NCI-H146 (cell line): ENCODE measurements at regions not wholly inside any gene's neighbourhood (a gene's known extent, or its start where the extent isn't known, plus 50 kb on each side); places are given as distances from the start of the nearest gene placed in this dataset.

Source experiments
- DNase-seq: peaks from one replicate; lab custom pipeline; 2025; lab: John Stamatoyannopoulos, UW

DNA sequence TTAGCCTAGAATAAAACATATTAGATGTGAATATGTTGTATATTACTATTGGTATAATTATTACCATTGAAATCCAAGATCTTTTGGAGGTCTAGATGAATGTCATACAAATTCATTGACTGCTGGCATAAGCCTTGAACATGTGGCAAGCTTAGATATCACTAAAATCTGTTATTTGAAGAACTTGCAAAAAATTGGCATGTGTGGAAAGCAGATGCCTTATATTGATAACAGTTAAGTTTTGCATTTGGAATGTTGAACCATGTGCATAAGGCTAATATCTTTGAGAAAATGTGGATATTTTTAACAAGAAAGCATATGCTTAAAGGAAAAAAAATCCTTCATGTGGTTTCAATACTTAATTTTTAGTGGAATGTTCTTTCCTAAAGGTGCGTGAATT is 203.6 kb upstream of the PRICKLE1 start:
- DNase-seq = no peak

DNA sequence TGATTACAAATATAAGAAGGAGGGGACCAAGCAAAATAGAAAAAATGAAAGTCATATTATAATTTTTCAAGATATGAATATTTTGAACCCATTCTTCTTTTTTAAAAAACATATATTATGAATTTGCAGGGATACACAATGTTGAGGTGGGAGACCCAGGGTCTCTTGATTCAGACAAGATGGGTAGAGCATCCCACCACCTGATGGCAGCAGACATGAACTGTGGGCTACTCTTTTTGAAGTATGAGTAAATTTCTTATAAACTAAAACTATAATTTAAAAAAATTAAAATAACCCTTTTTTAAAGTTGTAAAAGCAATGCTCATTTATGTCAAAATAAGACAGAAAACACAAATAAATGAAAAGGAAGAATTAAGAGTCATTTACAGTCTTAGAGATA is 202.7 kb upstream of the PRICKLE1 start:
- no peak for DNase-seq

DNA sequence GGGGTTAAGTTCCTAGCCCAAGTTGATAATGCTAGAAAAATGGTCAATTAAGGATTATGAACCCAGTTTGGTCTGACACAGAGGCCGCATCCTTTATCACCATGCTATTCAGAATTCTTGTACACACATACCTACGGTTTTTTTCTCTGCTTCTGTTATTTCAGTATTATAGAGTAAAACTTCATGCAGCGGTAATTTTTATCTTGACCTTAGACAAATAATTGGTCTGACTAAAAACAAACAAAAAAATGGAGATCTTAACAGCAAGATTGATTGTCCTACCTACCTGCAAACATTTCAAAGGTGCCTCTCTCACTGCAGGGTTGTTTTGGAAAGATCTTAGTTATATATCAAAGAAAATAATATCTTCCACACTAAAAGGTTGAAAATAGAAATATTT is 201.9 kb upstream of the PRICKLE1 start:
- no peak for DNase-seq

DNA sequence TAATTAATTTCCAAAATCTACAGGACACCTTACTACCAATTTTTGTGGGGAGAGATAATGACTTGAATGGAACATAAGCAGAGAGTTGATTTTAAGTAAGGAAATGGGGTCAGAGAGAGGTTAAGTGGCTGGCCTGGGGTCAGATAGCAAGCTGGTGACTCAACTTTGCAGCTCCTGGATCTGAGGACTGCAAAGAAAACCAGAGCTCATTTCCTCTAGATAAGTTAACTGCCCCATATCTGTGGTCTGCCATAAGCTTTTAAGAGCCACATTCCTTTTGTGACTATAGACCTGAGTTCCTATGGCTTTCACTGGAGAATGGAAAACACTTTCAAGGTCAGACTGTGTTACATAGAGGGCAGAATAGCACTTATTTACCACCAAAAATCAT is 201.2 kb upstream of the PRICKLE1 start:
- DNase-seq = no peak

DNA sequence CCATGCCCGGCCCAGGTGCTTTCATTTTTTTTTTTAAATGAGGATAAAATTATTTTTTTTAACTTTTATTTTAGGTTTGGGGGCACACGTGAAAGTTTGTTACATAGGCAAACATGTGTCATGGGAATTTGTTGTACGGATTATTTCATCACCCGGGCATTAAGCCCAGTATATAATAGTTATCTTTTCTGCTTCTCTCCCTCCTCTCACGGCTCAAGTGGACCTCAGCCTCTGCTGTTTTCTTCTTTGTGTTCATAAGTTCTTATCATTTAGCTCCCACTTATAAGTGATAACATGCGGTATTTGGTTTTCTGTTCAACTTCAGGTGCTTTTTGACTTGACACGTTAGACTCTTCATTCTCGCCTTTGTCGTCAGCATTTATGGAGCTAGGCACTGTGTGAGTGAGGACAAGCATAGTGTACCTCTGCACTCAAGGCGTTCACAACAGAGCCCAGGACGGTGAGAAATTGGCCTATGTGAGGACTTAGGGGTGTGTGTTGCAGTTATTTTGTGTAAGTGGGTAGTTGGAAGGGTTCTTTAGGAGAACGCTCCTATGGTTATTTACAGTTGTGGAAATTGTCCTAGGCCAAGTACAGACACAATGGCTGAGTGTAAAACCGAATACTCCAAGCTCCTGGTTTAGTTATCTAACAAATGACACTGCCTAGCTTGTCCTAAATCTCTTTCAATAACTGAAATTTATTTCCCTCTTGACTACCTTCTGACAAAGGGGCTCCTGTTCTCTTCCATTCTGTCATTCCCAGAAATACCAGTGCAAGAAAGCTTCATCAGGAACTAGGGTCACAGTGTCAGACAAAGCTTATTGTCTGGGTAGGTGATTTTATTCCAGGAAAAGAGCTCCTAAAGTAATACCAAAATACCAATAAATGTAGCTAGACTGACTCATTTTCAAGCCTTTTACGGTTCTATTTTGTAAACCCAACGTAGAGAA is 200.5 kb upstream of the PRICKLE1 start:
- no peak for DNase-seq

DNA sequence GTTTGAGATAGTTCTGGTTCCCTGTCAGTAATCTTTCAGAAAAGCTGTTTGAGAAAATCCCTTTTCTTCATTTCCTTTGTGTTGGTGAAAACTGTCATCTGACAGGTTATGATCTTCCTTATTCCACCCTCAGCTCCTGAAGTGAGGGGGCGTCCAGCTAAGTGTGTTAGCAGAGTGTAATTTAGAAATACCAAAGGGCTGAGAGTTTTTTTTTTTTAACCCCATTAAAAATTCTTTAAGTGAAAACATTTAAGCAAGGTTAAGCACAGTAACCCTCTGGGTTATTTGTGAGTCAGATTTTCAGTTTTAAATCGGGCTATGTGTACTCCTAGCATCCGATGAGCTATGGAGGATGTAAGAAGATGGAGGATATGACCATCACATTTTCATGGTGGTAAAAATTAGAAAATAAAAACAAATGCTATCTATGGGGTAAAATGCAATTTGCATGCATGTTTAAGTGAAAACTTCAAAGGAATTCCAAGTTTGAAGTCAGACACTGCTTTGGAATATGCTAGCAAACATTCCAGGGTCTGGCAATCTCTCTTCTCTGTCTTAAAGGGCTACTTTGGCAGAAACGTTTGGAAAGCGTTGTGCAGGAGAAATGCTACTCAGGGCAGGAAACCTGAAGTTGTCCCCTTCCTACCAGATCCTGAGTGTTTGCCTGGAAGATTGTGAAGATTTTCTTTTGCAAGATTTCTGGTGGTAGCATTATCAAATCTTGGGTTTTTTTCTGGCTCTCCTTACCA is 197.0 kb upstream of the PRICKLE1 start:
- no peak for DNase-seq

DNA sequence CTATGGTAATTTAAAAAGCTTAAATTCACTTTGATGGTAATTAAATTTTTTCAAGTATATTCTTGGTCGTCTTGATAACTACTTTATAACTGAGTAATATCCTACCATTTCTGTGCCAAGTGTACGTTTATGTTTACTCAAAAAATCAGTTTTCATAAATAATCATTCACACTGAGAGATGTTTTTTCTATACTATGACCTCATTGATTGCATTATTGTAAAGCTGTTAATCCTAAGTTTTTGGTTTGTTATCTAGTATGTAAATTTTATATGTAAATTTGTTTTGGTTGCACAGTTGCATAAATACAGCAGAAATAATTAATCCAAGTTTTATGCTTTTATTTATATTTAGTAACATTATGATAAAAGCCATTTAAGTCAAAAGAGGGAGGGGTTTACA is 196.4 kb upstream of the PRICKLE1 start:
- no peak for DNase-seq

DNA sequence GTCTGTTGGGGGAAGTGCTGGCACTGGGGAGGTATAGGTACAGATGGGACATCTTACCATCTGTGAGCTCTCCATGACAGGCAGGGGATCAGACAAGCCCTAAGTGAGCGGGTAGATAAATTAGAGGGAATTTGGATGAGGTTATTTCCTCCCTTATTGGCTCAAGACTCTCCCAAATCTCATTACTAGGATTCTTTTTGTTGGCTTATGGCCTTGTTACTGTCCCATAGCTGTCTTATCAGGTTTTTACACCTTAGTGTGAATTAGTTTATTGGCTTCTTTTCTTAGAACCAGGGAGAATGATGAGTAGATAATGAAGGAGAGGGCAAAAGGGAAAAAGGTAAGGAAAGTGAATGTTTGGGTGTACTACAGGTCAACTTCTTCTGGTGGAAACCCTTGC is 191.1 kb upstream of the PRICKLE1 start:
- DNase-seq = no peak

DNA sequence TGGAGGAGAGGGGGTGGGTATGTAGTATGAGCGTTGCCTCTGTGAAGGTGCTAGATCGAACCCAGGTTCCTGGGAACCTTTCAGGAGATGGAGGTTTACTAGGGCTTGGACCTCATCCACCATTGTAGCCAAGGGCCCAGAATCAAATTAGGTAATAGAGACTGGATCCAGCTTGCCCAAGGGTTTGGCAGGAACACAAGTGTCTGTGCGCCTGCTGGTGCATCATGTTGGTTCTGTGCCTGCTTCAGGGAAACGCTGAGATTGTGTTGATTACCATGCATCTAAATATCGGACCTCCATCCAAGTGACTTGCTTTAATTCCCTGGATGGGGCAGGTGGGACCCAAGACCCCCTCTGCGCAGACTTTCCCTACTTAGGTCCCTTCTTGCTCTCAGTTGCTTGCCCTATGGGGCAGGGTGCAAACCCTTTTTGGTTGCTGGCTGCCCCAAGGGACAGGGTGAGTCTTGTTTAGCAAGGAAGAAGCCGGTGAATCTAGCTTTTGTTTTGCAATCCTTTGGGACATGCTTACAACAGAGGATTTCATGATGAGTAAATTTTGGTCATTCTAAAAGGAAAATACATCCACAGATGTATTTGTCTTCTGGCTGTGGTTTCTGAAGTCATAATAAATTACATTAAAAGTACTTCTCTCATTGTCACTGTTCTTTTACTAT is 189.8 kb upstream of the PRICKLE1 start:
- no peak for DNase-seq

DNA sequence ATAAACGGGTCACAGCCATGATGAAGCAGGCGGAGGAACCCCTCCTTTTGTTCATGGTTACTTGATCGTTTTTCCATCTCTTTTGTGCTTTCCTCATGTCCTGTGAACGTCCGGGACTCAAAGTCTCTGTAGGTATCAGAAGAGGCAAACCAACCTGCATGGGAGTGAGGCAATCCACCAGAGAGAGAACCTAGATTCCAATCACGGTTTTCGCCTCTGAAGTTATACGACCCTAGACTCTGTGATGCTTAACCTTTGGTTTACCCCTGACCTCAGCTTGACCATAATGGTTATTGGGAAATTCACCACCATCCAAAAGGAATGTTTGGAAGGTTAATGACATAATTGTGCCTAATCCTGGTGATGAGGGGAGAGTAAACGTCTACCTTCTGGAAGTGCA is 186.8 kb upstream of the PRICKLE1 start:
- no peak for DNase-seq

DNA sequence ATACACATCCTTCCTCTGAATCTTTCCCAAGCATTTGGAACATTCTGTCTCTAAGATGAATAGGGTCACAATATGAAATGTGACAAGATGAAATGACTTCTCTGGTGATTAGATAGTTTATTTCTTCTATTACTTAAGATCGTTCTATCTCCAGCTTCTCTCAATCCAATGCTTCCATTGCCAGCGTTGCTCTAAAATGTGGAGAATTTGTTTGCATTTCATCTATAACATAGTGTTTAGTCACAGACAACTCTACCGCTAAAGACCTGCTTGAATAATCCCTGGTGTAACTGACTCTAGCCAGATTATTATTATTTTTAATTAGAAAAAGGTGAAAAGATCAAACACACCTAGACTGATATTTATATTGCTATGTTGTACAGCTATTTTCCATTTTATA is 184.7 kb upstream of the PRICKLE1 start:
- no peak for DNase-seq

DNA sequence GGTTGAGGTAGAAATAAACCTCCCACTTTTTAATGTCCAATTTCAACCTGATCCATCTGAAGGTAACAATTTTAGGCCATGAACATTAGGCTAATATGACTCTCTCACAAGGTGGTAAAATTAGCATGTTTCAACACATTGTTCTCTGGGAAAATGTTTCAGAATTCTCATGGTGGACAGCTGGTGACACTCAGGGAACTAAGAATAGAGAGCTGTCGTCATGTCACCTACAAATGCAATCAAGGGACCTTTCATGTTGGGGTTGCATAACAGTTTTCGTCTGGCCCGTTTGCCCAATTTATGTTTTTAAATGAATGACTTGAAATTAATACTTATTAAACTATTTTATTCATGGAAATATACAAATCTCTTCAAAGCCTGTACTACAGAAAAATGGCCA is 180.7 kb upstream of the PRICKLE1 start:
- no peak for DNase-seq

DNA sequence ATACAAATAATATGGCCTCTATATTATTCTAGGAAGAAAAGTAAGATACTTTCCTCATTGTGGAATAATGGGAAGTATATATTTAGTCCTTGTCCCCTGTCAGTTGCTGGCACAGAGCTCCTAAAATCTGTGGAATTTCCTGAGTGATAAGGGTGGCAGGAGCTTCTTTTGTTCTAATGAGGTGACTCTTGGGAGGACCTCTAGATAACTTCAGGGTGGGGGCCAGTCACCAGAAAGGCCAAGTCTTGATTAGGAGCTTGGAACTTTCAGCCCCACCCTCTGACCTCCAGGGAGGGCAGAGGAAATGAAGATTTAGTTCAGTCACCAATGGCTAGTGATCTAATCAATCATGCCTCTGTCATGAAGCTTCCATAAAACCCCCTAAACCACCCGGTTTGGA is 179.9 kb upstream of the PRICKLE1 start:
- no peak for DNase-seq

DNA sequence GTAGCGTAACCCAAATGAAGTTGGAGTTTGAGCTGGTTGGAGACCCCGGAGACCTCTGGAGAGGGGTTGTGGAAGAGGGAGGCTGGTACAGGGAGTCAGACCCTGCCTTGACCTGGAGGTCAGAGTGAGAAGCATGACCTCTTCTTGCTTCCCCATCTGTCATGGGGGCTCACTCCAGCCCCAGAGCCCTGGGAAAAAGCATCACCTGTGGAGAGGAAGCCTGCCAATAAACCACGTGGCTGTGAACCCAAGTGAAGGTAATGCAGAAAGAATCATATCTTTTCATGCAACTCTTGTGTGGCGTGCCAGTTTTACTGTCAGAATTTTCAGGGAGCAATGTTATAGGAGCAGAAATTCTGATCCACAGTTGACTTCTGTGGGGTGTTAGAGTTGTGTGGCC is 178.5 kb upstream of the PRICKLE1 start:
- no peak for DNase-seq

DNA sequence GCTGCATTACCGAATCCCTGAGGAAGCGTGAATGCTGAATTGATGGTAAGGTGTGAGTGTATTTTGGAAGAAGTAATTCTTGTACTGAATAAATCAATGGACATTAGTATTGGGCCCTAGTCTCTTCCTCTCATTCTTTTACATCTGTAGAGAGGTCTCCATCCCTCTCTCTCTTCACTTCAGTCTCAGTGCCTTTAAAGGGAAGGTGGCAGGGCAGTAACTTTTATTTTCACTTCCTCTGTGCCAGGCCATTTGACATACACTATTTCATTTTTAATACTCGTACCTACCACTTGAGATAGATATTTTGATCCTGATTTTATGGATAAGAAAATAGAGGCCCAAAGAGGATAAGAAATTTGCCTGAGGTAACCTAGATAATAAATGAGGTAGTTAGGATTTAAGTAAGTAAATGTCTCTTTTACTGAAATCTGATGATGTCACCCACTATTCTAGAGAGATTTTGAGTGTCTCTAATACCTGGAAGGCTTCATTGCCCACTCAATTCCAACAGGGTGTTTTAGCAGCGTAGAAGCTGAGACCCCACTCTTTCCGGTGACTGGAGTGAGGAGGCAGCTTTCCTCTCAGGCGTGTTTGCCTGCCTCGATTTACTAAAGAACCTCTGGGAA is 177.9 kb upstream of the PRICKLE1 start:
- no peak for DNase-seq

DNA sequence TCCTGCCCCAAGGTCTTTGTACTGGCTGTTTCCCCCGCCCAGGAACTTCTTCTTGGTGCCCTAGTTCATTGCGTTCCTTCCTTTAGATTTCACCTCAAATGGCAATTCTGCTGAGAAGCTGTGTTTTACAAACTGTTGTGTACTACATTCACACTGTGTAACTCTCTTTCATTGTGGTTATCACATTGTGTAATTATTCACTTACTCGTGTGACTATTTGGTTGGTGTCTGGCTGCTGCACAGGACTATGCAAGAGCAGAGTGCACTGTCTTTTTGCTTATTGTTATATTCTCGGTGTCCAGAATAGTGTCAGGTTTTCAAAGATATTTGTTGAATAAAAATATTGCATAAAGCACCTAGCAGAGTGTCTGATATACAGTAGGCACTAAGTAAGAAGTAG is 177.2 kb upstream of the PRICKLE1 start:
- DNase-seq = no peak

DNA sequence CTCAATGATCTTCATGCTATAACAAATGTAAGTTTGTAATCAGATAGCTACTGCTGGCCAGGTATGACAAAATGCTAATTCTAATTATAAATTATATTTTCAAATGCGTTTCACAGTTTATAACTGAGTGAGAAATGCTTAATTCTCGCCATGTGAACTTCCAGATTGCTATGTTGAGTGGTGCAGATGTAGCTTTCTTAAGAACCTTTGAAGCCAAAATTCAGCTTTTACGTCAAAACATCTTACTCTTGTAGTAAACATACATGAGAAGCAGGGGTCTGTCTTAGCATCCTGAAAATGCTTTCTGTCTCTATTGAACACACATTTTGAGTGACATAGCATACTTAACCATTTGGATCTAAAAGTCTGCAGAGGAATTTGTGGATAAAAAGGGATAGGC is 176.5 kb upstream of the PRICKLE1 start:
- DNase-seq = no peak

DNA sequence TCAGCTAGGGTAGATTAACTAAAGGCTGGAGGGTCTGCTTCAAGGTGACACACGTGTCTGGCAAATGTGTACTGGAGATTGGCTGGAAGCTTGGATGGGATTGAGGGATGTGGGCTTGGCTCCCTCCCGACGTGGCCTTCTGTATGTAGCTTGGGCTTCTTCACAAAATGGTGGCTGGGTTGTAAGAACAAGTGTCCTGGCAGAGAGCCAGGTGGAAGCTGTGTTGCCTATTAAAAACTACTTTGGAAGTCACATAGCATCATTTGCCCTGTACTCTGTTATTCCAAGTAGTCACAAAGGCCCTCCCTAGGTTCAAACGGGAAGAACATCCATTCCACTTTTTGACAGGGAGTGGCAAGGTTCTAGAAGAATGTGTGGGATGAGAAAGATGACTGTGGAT is 174.1 kb upstream of the PRICKLE1 start:
- no peak for DNase-seq

DNA sequence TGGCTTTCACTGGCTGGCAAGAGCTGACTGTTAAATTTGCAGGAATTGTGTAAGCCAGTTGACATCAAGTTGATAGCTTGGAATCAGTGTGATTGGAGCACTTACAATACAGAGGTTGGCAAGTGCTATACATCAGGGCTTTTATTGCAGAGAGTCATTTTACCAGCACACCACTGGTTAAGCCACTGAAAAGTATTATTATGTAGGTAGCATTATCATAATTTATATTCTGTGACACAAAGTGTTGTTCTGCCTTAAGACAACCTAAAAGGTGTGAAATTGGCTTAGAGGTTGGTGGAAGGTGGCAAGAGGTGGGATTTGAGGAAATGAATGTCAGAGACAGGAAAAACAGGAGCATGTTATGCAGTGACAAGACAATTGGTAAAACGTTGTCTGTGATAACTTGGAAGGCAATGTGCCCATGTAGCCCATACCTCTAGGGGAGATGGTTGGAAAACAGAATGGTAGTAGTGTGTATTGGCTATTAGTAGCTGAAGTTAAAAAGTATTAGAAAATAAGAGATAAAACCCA is 172.9 kb upstream of the PRICKLE1 start:
- no peak for DNase-seq

DNA sequence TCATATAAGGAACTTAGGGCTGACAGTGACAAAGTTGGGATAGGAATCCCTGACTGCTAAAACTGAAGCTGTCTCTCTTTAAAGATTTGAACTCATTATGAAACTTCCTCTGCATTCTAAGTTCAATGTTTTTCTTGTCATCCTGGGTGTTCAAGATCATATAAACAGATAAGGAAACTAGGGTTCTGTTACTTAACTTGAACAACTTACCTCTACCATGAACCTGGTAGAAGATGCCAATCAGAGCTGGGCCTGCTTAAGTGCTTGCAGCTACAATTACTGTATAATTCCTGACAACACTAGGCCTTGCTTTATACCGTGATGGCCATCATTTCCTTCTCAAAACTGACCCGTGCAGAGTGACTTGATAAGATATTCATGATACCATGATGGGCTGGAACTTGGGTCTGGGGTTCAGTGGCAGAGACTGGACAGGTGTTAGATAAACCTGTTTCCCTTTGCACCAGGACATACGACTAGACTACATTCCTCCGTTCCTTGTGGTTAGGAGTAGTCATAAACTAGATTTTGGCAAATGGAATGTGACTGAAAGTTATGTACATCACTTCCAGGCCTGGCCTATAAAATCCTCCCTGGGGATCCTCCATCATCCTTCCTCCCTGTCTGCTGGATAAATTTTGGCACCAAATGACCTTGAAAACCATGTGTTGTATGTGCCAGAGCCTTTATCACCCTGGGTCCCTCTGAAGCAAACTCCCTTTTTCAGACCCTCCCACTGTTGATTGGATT is 172.2 kb upstream of the PRICKLE1 start:
- no peak for DNase-seq

DNA sequence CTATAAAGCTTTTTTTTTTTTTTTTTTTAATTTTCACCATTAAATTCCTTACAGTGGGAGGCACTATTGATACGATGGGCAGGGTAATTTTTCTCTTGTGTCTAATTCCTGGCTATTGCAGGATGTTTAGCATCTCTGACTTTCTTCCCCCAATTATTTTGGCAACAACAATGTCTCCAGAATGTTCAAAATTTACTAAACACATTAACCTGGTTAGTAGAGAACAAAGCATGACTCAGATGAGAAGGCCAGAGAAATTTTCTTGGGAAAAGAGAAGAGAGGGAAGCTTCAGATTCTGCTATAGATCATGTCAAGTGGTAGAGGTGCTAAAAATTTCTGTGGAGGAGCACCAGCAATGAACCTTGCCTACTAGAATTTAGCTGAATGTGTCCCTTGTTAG is 171.5 kb upstream of the PRICKLE1 start:
- DNase-seq = no peak
